T-helper 17 cell (primary cell): ENCODE measurements at regions not wholly inside any gene's neighbourhood (a gene's known extent, or its start where the extent isn't known, plus 50 kb on each side); places are given as distances from the start of the nearest gene placed in this dataset.

Source experiments
- ATAC-seq: fragments of 150-1000 bp; cut with Tn5 transposase; 2 replicates; pipeline ENCODE4 v1.10.0; 2021; ENCODE audit warnings: mild to moderate bottlenecking, moderate library complexity
- DNase-seq, 3 donors: peaks; one replicate each; pipeline versions ENCODE4 v3.0.0 to v3.0.0-alpha.2; 2020 to 2021
- H3K9me3 ChIP-seq: one replicate; pipeline ENCODE4 v1.7.0; 2013; ENCODE audit warnings: low read length, mild to moderate bottlenecking; ENCODE audit not compliant: control insufficient read depth, poor library complexity, severe bottlenecking
- H3K27ac Mint-ChIP-seq: one replicate; pipeline ENCODE4 v1.8.0; 2022; ENCODE audit warnings: mild to moderate bottlenecking, moderate library complexity, mixed read lengths
- H3K27me3 Mint-ChIP-seq: one replicate; pipeline ENCODE4 v1.8.0; 2022; ENCODE audit warnings: mixed read lengths
- H3K36me3 Mint-ChIP-seq: one replicate; pipeline ENCODE4 v1.8.0; 2022; ENCODE audit warnings: low read depth, mixed read lengths
- H3K4me1 Mint-ChIP-seq: one replicate; pipeline ENCODE4 v1.8.0; 2022; ENCODE audit warnings: mild to moderate bottlenecking, mixed read lengths
- H3K4me3 Mint-ChIP-seq: one replicate; pipeline ENCODE4 v1.8.0; 2022; ENCODE audit warnings: mild to moderate bottlenecking, moderate library complexity, mixed read lengths

- DNase-seq (no peak), ATAC-seq (no peak)
- Mint-ChIP-seq H3K27ac (no peak overlapping the region), H3K27me3 (peaks cover 20% of the 10 kb centered on the region), H3K4me1 (no peaks in the 10 kb centered on the region), H3K4me3 (no peak overlapping the region), H3K36me3 (no peaks in the 10 kb centered on the region)
- H3K9me3 ChIP-seq: no peaks in the 10 kb centered on the region
These were observed 324.1 kb downstream of the PLK2 start for GRCh38 chr5:58135571-58136335.

- Mint-ChIP-seq H3K4me1 (no peaks in the 10 kb centered on the region), H3K36me3 (no peaks in the 10 kb centered on the region), H3K27ac (no peak overlapping the region), H3K4me3 (no peak overlapping the region), H3K27me3 (peaks cover 20% of the 10 kb centered on the region)
- H3K9me3 ChIP-seq: no peaks in the 10 kb centered on the region
- ATAC-seq (no peak), DNase-seq (no peak)
These were observed 326.1 kb downstream of the PLK2 start for GRCh38 chr5:58133631-58134296.

GRCh38 chr5:58133216-58133615, 326.7 kb downstream of the PLK2 start:
- H3K27ac Mint-ChIP-seq: no peak overlapping the region
- H3K4me3 Mint-ChIP-seq: no peak overlapping the region
- H3K4me1 Mint-ChIP-seq: no peaks in the 10 kb centered on the region
- H3K27me3 Mint-ChIP-seq: peaks cover 20% of the 10 kb centered on the region
- no peak for ATAC-seq
- H3K36me3 Mint-ChIP-seq: no peaks in the 10 kb centered on the region
- no peaks in the 10 kb centered on the region for H3K9me3 ChIP-seq
- DNase-seq: no peak

- Mint-ChIP-seq H3K4me3 (no peak overlapping the region), H3K36me3 (no peaks in the 10 kb centered on the region), H3K27ac (no peak overlapping the region), H3K4me1 (no peaks in the 10 kb centered on the region), H3K27me3 (peaks cover 21% of the 10 kb centered on the region)
- no peaks in the 10 kb centered on the region for H3K9me3 ChIP-seq
- DNase-seq: no peak
- ATAC-seq: no peak
These were observed 332.3 kb downstream of the PLK2 start for GRCh38 chr5:58127255-58128220.

GRCh38 chr5:58123501-58123900, 336.4 kb downstream of the PLK2 start:
- DNase-seq (no peak), ATAC-seq (no peak)
- H3K9me3 ChIP-seq: no peaks in the 10 kb centered on the region
- no peak overlapping the region for H3K4me3 Mint-ChIP-seq
- H3K36me3 Mint-ChIP-seq: no peaks in the 10 kb centered on the region
- peaks cover 33% of the 10 kb centered on the region for H3K27me3 Mint-ChIP-seq
- no peaks in the 10 kb centered on the region for H3K4me1 Mint-ChIP-seq
- H3K27ac Mint-ChIP-seq: no peak overlapping the region

GRCh38 chr5:58122848-58123392, 337.0 kb downstream of the PLK2 start:
- no peak for ATAC-seq
- Mint-ChIP-seq H3K36me3 (no peaks in the 10 kb centered on the region), H3K4me3 (no peak overlapping the region), H3K4me1 (no peaks in the 10 kb centered on the region), H3K27me3 (peaks cover 39% of the 10 kb centered on the region), H3K27ac (no peak overlapping the region)
- no peak for DNase-seq
- no peaks in the 10 kb centered on the region for H3K9me3 ChIP-seq

- Mint-ChIP-seq H3K27ac (no peak overlapping the region), H3K4me3 (no peak overlapping the region), H3K27me3 (peaks cover 38% of the 10 kb centered on the region), H3K4me1 (no peaks in the 10 kb centered on the region), H3K36me3 (no peaks in the 10 kb centered on the region)
- DNase-seq (no peak), ATAC-seq (no peak)
- no peaks in the 10 kb centered on the region for H3K9me3 ChIP-seq
These were observed 337.7 kb downstream of the PLK2 start for GRCh38 chr5:58122157-58122556.

- no peak overlapping the region for H3K4me3 Mint-ChIP-seq
- H3K27ac Mint-ChIP-seq: no peak overlapping the region
These were observed 338.5 kb downstream of the PLK2 start for GRCh38 chr5:58121391-58121790.

GRCh38 chr5:58117542-58117941, 342.3 kb downstream of the PLK2 start:
- no peak for DNase-seq
- ATAC-seq: no peak
- H3K9me3 ChIP-seq: no peaks in the 10 kb centered on the region
- H3K27ac Mint-ChIP-seq: no peak overlapping the region
- no peaks in the 10 kb centered on the region for H3K36me3 Mint-ChIP-seq
- H3K27me3 Mint-ChIP-seq: peaks cover 51% of the 10 kb centered on the region
- no peaks in the 10 kb centered on the region for H3K4me1 Mint-ChIP-seq
- no peak overlapping the region for H3K4me3 Mint-ChIP-seq

More at GRCh38 chr5:58121391-58121790, 338.5 kb downstream of the PLK2 start:
- ATAC-seq (no peak), DNase-seq (no peak)
- Mint-ChIP-seq H3K4me1 (no peaks in the 10 kb centered on the region), H3K27me3 (peaks cover 43% of the 10 kb centered on the region), H3K36me3 (no peaks in the 10 kb centered on the region)
- H3K9me3 ChIP-seq: no peaks in the 10 kb centered on the region

GRCh38 chr5:58116346-58116745, 343.5 kb downstream of the PLK2 start:
- no peaks in the 10 kb centered on the region for H3K4me1 Mint-ChIP-seq

GRCh38 chr5:58115811-58116210, 344.1 kb downstream of the PLK2 start:
- H3K36me3 Mint-ChIP-seq: no peaks in the 10 kb centered on the region
- DNase-seq (no peak), ATAC-seq (no peak)
- no peak overlapping the region for H3K4me3 Mint-ChIP-seq
- H3K27me3 Mint-ChIP-seq: peaks cover 39% of the 10 kb centered on the region
- H3K27ac Mint-ChIP-seq: no peak overlapping the region
- no peaks in the 10 kb centered on the region for H3K4me1 Mint-ChIP-seq
- H3K9me3 ChIP-seq: no peaks in the 10 kb centered on the region

More at GRCh38 chr5:58116346-58116745, 343.5 kb downstream of the PLK2 start:
- Mint-ChIP-seq H3K4me3 (no peak overlapping the region), H3K27ac (no peak overlapping the region), H3K36me3 (no peaks in the 10 kb centered on the region), H3K27me3 (peaks cover 41% of the 10 kb centered on the region)
- DNase-seq (no peak), ATAC-seq (no peak)
- no peaks in the 10 kb centered on the region for H3K9me3 ChIP-seq

GRCh38 chr5:58114324-58114723, 345.6 kb downstream of the PLK2 start:
- no peaks in the 10 kb centered on the region for H3K36me3 Mint-ChIP-seq
- no peak for ATAC-seq
- H3K4me3 Mint-ChIP-seq: no peak overlapping the region
- H3K4me1 Mint-ChIP-seq: no peaks in the 10 kb centered on the region
- peaks cover 40% of the 10 kb centered on the region for H3K27me3 Mint-ChIP-seq
- no peak overlapping the region for H3K27ac Mint-ChIP-seq
- DNase-seq: no peak
- H3K9me3 ChIP-seq: no peaks in the 10 kb centered on the region

- H3K9me3 ChIP-seq: no peaks in the 10 kb centered on the region
- no peak overlapping the region for H3K27ac Mint-ChIP-seq
- H3K36me3 Mint-ChIP-seq: no peaks in the 10 kb centered on the region
- DNase-seq (no peak), ATAC-seq (no peak)
- H3K4me3 Mint-ChIP-seq: no peak overlapping the region
- no peaks in the 10 kb centered on the region for H3K4me1 Mint-ChIP-seq
- peaks cover 40% of the 10 kb centered on the region for H3K27me3 Mint-ChIP-seq
These were observed 346.7 kb downstream of the PLK2 start for GRCh38 chr5:58113172-58113571.
